ENCODE measurements at regions not wholly inside any gene's neighbourhood (a gene's known extent, or its start where the extent isn't known, plus 50 kb on each side); places are given as distances from the start of the nearest gene placed in this dataset.

DNA sequence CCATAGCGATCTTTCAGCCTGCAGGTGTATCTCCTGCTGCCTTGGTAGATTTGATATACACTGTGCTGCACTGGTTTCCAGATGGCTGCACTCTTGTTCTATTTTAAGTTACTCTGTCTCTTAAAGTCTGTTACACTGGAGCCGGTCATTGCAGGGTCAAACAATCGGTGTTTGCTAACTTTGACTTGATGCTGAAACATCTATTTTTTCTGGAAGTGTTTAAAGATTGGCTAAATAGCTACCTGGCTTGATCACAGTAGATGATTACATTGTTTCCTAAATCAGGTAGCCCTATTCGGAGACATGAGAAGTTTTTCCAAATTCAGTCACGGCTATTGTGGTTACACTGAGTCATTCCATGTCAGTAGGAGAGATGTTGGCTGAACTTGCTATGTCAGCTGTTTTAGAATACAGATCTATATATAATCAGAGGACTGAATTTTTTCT is 574.8 kb downstream of the ETV1 start:
- H3K36me3 ChIP-seq: no peaks in the 10 kb centered on the region
- H3K27me3 ChIP-seq: no peaks in the 10 kb centered on the region
- WGBS, 2 donors (ENCODE audit: low coverage in 1 of 2): 23 to 29% methylated on average over 3 to 5 of the region's 5 CpGs
- peaks cover 0 to 19% (median 0%) of the 10 kb centered on the region in 3 donors for H3K4me1 ChIP-seq
- no peaks in the 10 kb centered on the region for H3K9me3 ChIP-seq
- H3K4me3 ChIP-seq: no peak overlapping the region
- no peak overlapping the region for H3K27ac ChIP-seq
- no peak for ATAC-seq
- no peak for TF ChIP-seq POLR2A (IDR thresholded peaks at IDR 0.05)
- TF ChIP-seq, protein P1, sequence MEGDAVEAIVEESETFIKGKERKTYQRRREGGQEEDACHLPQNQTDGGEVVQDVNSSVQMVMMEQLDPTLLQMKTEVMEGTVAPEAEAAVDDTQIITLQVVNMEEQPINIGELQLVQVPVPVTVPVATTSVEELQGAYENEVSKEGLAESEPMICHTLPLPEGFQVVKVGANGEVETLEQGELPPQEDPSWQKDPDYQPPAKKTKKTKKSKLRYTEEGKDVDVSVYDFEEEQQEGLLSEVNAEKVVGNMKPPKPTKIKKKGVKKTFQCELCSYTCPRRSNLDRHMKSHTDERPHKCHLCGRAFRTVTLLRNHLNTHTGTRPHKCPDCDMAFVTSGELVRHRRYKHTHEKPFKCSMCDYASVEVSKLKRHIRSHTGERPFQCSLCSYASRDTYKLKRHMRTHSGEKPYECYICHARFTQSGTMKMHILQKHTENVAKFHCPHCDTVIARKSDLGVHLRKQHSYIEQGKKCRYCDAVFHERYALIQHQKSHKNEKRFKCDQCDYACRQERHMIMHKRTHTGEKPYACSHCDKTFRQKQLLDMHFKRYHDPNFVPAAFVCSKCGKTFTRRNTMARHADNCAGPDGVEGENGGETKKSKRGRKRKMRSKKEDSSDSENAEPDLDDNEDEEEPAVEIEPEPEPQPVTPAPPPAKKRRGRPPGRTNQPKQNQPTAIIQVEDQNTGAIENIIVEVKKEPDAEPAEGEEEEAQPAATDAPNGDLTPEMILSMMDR (IDR thresholded peaks at IDR 0.05): no peak
- no peak for TF ChIP-seq EP300 (IDR thresholded peaks at IDR 0.05)
- no peak for TF ChIP-seq POLR2AphosphoS5 (IDR thresholded peaks at IDR 0.05)

DNA sequence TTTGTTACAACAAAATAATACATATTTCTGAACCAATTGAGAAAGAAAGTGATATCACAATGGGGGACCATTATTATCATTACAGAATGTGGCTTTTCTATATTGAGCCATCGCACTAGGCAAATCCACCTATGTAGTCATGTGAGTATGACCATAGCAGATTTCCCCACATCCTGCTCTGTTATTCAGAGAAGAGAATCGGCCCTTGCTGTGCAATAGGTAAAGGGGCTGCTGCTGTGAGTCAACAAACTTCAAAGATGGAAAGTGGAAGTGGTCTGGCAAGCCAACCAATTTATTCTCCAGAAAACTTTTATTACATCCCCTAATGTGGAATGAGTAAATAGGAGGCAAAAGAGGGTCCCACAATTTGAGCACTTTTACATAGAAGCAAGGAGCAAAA is 573.4 kb downstream of the ETV1 start:
- no peaks in the 10 kb centered on the region for H3K36me3 ChIP-seq
- H3K4me3 ChIP-seq: no peak overlapping the region
- H3K4me1 ChIP-seq: peaks cover 0 to 19% (median 0%) of the 10 kb centered on the region in 3 donors
- ATAC-seq: no peak
- TF ChIP-seq, protein P1 (IDR thresholded peaks at IDR 0.05): no peak
- TF ChIP-seq POLR2AphosphoS5 (IDR thresholded peaks at IDR 0.05) (no peak), POLR2A (IDR thresholded peaks at IDR 0.05) (no peak), EP300 (IDR thresholded peaks at IDR 0.05) (no peak)
- no peak overlapping the region for H3K27ac ChIP-seq
- H3K27me3 ChIP-seq: no peaks in the 10 kb centered on the region
- H3K9me3 ChIP-seq: no peaks in the 10 kb centered on the region
- WGBS, 2 donors (ENCODE audit: low coverage in 1 of 2): 73 to 90% methylated on average over 1 to 2 of the region's 2 CpGs

DNA sequence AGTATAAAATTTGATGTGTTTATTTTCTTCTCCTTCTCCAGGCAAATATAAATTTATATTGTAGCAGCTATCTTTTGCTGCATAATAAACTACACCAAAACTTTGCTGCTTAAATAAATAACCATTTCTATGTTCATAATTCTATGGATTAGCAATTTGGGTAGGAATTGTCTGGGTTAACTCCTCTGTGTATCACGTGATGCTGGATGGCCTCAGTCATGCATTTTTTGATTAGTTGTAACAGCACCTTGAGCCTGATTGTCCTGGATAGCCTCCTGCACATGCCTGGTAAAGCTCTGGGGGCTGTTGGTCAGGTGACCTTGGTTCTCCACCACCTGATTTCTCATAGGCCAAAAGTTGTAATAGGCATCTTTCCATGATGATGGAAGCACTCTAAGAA is 572.9 kb downstream of the ETV1 start:
- Histone ChIP-seq H3K27ac (no peak overlapping the region), H3K36me3 (no peaks in the 10 kb centered on the region), H3K4me1 (peaks cover 0 to 19% (median 0%) of the 10 kb centered on the region in 3 donors), H3K9me3 (peaks cover 0 to under 1% (median 0%) of the 10 kb centered on the region in 3 donors), H3K4me3 (no peak overlapping the region), H3K27me3 (no peaks in the 10 kb centered on the region)
- ATAC-seq: no peak
- TF ChIP-seq EP300 (IDR thresholded peaks at IDR 0.05) (no peak), POLR2A (IDR thresholded peaks at IDR 0.05) (no peak), POLR2AphosphoS5 (IDR thresholded peaks at IDR 0.05) (no peak)
- TF ChIP-seq, protein P1 (IDR thresholded peaks at IDR 0.05): no peak
- WGBS, 2 donors (ENCODE audit: low coverage in 1 of 2): 60 to 71% methylated on average over 1 of the region's 1 CpG

DNA sequence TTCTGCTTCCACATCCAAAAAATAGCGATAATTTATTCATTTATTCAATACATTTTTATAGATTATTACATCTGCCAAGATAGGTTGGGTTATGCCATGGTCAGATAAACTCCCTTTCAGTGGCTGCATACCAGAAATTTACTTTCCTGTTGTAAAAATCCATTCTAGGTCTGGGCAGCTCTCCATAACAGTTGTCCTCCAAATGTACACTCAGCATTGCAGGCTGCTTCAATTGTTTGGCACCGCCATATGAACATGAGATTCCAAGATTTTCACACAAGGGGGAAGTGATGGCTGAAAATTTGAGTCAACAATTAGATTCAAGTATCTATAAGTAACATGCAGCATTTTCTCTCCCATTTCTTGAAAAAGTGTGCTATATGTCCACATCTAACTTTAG is 568.7 kb downstream of the ETV1 start:
- H3K9me3 ChIP-seq: peaks cover 0 to 18% (median 0%) of the 10 kb centered on the region in 3 donors
- WGBS, 2 donors (ENCODE audit: low coverage in 1 of 2): 85 to 95% methylated on average over 2 of the region's 2 CpGs
- no peaks in the 10 kb centered on the region for H3K4me1 ChIP-seq
- no peaks in the 10 kb centered on the region for H3K36me3 ChIP-seq
- no peaks in the 10 kb centered on the region for H3K27me3 ChIP-seq
- H3K27ac ChIP-seq: no peak overlapping the region
- TF ChIP-seq POLR2AphosphoS5 (IDR thresholded peaks at IDR 0.05) (no peak), POLR2A (IDR thresholded peaks at IDR 0.05) (no peak), EP300 (IDR thresholded peaks at IDR 0.05) (no peak)
- TF ChIP-seq, protein P1 (IDR thresholded peaks at IDR 0.05): no peak
- ATAC-seq: no peak
- no peak overlapping the region for H3K4me3 ChIP-seq

DNA sequence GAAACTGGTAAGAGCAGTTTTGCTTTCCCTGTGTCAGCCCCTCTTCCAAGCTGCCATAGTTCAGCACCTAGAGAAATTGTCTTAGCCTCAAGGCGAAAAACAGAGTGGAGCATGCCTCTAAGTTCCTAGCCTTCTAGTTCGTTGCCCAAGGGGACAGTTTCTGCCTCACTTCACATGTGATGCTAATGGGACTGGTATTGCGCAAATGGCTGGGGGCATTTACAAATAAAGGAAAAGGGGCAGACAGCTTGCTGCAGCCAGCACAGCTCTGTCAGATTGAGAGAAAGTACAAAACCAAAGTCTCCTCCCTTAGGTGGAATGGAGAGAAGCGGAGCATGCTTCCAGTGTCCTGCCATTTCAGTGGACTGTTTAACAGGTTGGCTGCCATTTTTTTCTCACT is 567.7 kb downstream of the ETV1 start:
- WGBS, 2 donors (ENCODE audit: low coverage in 1 of 2): 90 to 96% methylated on average over 4 of the region's 4 CpGs
- ATAC-seq: no peak
- no peaks in the 10 kb centered on the region for H3K4me1 ChIP-seq
- TF ChIP-seq, protein P1 (IDR thresholded peaks at IDR 0.05): no peak
- TF ChIP-seq POLR2AphosphoS5 (IDR thresholded peaks at IDR 0.05) (no peak), POLR2A (IDR thresholded peaks at IDR 0.05) (no peak), EP300 (IDR thresholded peaks at IDR 0.05) (no peak)
- no peaks in the 10 kb centered on the region for H3K36me3 ChIP-seq
- peaks cover 0 to 18% (median 0%) of the 10 kb centered on the region in 3 donors for H3K9me3 ChIP-seq
- no peak overlapping the region for H3K4me3 ChIP-seq
- no peaks in the 10 kb centered on the region for H3K27me3 ChIP-seq
- no peak overlapping the region for H3K27ac ChIP-seq
